GM19328 (cell line): ENCODE measurements at regions not wholly inside any gene's neighbourhood (a gene's known extent, or its start where the extent isn't known, plus 50 kb on each side); places are given as distances from the start of the nearest gene placed in this dataset.
A peak's percentile ranks its signal among the peaks of the same experiment; 100 is the strongest.

ENCODE experiments used
- ATAC-seq: cut with Tn5 transposase; IDR thresholded peaks from one replicate; pipeline ENCODE4 v1.9.1; 2021; ENCODE audit warnings: mild to moderate bottlenecking, moderate library complexity; ENCODE audit not compliant: unreplicated experiment

GRCh38 chr3:104519468-104520227 lies 847.1 kb upstream of the ALCAM start:
- no peak for ATAC-seq

GRCh38 chr3:104520228-104520655 lies 846.5 kb upstream of the ALCAM start:
- ATAC-seq, result peak; percentile 46

- ATAC-seq, result peak; percentile 31
These were observed 844.9 kb upstream of the ALCAM start for GRCh38 chr3:104521606-104522336.

GRCh38 chr3:104523136-104523535 lies 843.6 kb upstream of the ALCAM start:
- ATAC-seq, result no peak

- ATAC-seq, result peak; percentile 75
These were observed 839.8 kb upstream of the ALCAM start for GRCh38 chr3:104526901-104527401.

GRCh38 chr3:104530934-104531333 lies 835.8 kb upstream of the ALCAM start:
- ATAC-seq, result no peak

GRCh38 chr3:104536715-104537114 lies 830.0 kb upstream of the ALCAM start:
- ATAC-seq, result no peak

- ATAC-seq, result no peak
These were observed 829.4 kb upstream of the ALCAM start for GRCh38 chr3:104537323-104537722.

- ATAC-seq, result no peak
These were observed 820.4 kb upstream of the ALCAM start for GRCh38 chr3:104546301-104546700.

GRCh38 chr3:104547031-104547430 lies 819.7 kb upstream of the ALCAM start:
- no peak for ATAC-seq

GRCh38 chr3:104548401-104548800 lies 818.3 kb upstream of the ALCAM start:
- ATAC-seq, result no peak

GRCh38 chr3:104549099-104549714 lies 817.5 kb upstream of the ALCAM start:
- no peak for ATAC-seq

GRCh38 chr3:104553121-104553520 lies 813.6 kb upstream of the ALCAM start:
- no peak for ATAC-seq

GRCh38 chr3:104554425-104554824 lies 812.3 kb upstream of the ALCAM start:
- ATAC-seq, result no peak

GRCh38 chr3:104555728-104556127 lies 811.0 kb upstream of the ALCAM start:
- no peak for ATAC-seq

- no peak for ATAC-seq
These were observed 810.2 kb upstream of the ALCAM start for GRCh38 chr3:104556372-104557078.

GRCh38 chr3:104561324-104561723 lies 805.4 kb upstream of the ALCAM start:
- no peak for ATAC-seq

- no peak for ATAC-seq
These were observed 802.6 kb upstream of the ALCAM start for GRCh38 chr3:104564045-104564643.

- ATAC-seq, result no peak
These were observed 800.7 kb upstream of the ALCAM start for GRCh38 chr3:104566054-104566453.

- no peak for ATAC-seq
These were observed 791.1 kb upstream of the ALCAM start for GRCh38 chr3:104575634-104576033.

GRCh38 chr3:104578558-104578957 lies 788.2 kb upstream of the ALCAM start:
- ATAC-seq, result no peak
